Stimulated activated CD4-positive, alpha-beta T cell treated with anti-CD3 and anti-CD28 coated beads, Interleukin-4, amount 100 ng/mL, for 24 hours (primary cell): ENCODE measurements at regions not wholly inside any gene's neighbourhood (a gene's known extent, or its start where the extent isn't known, plus 50 kb on each side); places are given as distances from the start of the nearest gene placed in this dataset.

Experiments used
- DNase-seq: peaks from one replicate; pipeline ENCODE4 v3.0.0-alpha.2; 2020

- DNase-seq = no peak
Observed at GRCh38 chr21:16074950-16075489, 345.2 kb downstream of the USP25 start.

DNA sequence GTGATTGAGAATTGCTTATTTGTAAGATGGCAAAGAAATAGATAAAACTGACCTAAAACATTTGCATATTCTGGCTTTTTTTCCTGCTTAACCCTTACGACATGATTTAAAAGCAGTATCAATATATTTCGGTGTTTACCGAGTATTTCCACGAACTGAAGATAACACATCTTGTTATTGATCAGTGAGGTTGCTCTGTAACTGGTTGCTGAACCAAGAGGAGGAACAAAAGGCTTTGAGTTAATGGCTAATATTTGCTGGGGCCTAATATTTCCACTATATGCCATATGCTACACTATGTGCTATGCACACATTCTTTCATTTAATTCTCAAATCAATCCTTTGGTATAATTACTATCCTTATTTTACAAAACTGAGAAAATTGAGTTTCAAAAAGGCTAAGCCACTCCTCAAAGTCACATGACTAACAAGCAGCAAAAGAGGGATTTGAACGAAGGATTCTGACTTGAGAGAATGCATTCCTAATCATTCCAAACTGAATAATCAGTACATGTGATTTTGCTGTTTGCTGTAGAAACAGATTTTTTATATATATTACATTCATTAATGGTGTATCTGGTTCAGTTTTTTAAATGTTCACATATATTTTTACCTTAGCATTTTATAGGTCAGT lies 346.0 kb downstream of the USP25 start:
- no peak for DNase-seq

DNA sequence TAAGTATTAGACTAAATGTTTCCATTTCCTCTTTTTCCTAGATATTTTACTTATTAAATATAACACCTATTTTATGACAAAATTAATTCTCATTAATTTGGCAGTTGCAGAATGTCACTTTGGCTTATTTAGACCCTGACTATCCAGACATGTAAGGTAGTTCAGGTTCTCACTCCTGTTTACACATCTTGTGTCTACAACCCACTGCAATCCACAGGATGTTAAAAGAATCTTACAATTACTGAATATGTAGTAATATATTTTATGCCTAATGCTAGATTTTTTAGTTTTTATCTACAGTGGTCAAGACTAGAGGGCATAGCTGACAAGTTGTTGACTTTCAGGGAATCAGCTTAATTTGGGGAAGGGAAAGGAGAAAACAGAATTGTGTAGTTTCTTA lies 346.7 kb downstream of the USP25 start:
- DNase-seq = no peak

DNA sequence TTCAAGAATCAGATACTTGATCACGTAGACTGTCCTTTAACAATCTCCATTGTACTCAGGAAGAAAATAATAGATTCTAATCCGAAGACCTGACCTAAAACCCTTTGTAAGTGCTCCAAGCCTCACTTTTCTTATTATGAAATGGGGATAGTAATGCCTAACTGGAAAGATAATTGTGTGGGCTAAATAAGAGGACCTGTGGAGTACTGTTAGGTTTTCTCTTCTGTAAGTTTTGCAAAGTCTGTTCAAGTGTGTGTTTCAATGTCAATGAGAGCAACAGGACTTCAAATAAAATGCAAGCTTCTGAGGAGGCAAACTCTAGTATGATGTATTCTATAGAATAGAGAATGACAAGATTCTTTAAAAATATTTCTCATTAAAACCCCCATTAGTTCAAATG lies 348.6 kb downstream of the USP25 start:
- DNase-seq = no peak

DNA sequence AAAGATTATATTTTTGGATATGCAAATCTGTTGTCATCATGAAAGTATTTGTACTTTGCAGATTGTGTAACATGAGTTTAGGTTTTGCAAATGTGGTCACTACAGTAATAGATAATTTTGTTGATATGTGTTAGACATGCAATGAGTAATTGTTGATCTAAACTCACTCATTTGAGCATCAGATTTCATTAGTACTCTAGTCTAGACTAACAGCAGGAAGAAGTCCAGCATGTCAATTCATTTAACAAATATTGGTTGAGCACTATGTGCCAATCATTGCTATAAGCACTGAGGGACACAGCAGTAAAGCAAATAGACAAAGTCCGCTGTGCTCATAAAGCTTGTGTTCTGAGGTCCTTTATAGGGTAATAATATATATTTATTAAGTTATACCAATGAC lies 350.0 kb downstream of the USP25 start:
- no peak for DNase-seq

DNA sequence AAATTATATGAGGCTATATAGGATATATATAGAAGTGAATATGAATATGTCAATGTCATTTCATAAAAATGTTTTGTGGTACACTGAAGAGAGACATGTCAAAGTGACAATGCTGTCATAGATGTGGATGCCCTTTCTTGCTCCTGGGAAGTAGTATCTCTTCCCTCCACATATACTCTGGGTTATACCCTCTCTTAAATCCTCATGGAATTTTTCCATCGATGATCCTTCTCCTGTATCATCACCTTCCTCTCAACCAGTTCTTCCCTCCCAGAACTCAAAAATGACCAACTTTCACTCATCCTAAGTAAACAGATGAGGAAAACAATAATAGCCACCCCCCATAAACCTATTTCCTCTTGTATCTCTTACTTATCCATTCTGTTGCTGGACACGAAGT lies 351.5 kb downstream of the USP25 start:
- no peak for DNase-seq

DNA sequence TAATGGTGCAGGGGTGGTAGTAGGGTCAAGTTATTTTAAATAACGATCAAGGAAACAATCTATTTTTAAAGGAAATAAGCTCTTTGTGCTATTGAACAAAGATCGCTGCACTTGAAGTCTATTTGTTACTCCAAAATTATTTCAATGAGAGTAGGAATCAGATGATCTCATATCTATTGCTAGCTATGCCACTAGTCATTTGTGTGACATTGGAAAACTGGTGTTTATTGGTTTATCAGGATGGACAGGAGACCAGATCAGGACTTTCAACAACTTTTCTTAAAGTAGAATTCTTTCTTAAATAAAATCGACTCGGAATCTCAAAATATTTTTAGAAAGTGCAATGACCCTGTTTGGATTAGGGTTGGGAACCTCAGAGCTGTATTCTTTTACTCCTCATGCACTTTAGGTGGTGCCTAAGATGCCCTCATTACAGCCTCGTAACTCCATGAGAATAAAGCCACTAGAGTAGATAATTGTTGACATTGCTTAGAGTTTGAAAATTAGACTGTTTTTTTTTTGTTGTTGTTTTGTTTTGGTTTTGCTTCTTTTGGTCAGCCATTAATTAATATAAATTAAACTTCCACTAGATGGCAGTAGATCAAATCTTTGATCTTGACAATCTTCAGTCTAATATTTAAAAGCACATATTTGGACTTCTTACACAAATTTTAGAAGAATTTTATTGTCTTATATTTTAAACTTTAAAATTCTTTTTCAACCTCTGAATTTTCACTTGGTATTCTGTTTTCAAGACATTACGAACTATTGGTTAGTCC lies 352.4 kb downstream of the USP25 start:
- DNase-seq = no peak

DNA sequence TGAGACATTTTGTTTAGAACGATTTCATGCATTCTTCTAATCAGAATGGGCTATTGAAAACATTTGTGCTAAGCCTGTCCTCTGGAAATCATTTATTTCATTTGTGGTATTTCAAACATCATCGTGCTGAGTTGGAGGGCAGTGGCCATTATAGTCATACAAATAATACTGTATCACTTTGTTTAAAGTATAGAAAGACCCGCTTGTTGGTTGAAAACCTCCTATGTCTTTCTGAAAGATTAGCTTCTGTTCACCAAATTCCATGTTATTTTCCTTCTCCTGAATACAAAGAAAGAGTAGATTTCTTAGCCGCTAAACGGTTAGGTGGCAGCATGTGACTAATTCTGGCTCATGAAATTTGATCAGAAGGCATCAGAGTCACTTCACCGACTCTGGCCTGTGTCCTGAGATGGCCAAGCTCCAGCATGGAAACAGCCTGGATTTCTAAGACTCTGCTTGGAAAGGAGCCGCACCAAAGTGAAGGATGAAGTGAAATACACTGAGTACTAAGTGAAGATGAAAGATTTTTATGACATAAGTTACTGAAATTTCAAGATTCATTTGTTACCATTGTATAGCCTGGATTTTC lies 355.1 kb downstream of the USP25 start:
- no peak for DNase-seq

DNA sequence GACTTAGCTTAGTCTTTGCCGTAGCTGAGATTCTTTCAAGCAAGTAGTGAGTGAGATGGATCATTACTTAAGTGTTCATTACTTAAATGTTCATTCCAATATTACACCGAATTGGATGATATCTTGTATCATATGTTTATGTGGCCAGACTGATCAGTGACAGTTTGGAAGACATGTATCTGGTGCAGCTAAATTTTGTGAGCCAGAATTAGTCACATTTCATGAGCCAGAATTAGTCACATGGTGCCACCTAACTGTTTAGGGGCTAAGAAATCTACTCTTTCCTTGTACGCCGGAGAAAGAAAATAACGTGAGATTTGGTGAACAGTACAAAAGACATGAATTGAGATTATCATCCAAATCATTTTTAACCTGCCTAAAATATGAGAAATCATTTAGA lies 355.6 kb downstream of the USP25 start:
- no peak for DNase-seq

- no peak for DNase-seq
Observed at GRCh38 chr21:16086121-16086520, 356.3 kb downstream of the USP25 start.

DNA sequence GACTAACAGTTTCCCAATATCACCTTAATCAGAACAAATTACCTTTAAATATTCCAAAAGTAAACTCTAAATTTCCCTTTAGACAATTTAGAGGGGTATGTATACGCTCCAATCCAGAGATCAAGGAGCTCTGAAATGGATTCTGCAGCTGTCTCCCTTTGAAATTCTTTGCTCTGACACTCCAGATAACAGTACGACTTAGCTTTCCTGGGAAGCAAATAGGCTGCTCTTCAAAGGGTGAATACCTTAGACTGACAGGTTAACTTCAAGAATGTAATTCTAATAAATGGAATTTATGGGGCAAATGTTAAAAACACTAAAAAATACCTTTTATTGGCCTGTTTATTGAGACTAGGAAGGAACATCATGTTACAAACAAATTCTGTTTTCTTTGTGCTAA lies 357.2 kb downstream of the USP25 start:
- DNase-seq = no peak

- no peak for DNase-seq
Observed at GRCh38 chr21:16087523-16087922, 357.7 kb downstream of the USP25 start.

DNA sequence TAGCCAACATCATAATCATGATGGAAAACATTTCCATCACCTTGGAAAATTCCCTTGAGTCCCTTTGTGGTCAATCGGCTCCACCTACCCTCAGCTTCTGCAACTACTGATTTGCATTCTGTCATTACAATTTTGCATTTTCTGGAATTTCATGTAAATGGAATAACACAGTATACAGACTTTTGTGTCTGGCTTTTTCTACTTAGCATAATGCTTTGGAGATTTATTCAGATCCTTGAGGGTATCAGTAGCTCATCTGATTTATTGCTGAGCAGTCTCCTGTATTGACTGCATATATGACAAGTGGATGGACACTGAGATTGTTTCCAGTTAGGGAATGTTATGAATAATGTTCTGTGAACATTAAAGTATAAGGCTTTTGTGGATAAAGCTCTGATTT lies 358.3 kb downstream of the USP25 start:
- no peak for DNase-seq

DNA sequence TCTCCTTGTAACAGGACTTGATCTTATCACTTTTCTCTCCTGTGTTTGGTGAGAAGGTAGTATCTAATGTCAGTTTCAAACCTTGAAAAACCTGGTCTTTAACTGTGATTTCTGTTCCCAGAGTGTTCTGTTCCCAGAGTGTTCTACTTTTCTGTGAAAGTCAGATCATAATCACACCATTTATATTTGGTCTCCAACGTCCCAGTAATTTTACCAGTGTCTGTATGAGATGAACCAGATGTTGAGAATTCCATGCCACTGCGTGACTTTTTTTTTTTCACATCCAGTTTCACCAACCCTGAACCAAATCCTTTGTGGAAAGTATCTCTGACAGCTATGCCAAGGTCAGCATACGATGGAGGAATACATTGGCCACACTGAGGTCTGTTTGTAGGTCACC lies 365.2 kb downstream of the USP25 start:
- no peak for DNase-seq

- no peak for DNase-seq
Observed at GRCh38 chr21:16096988-16097387, 367.2 kb downstream of the USP25 start.

DNA sequence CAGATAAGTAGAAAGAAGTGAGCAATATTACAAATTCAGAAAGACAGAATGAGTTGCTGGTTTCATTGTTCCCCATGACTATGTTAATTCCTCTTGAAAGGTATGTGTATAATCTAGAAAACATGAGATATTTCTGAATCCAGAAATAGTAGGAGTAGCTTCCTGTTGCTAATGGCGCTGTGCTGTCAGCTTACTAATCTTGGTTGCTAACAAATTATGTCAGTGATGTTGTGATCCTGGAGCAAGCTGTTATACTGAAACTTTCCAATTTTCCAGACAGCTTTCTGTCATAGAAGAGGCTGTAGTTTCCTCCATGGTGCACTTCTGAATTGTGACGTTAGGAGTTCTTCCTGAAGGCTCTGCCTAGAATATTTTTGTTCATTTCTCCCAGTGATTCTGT lies 372.3 kb downstream of the USP25 start:
- DNase-seq = no peak

DNA sequence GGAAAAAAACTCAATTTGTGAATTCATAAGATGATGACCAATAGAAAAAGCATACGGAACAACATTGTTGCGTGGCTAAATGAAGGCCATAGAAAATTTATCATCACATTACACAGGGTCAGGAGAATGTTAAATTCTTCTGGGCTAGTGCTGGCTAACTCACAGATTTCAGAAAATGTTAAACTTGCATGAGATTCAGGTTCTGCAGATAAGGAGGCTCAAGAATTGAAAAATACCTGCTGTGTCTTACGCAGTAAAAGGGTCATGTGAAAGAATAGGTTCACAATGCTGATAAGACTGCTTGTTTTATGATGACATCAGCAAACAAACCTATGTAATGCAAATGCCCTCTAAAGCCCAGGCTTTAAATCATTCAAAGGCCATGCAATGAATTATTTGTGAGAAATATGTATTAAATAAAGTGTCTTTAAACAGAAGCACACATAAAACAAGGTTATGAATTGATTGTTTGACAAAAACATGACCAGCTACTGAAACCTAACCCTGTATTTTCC lies 378.8 kb downstream of the USP25 start:
- DNase-seq = no peak

DNA sequence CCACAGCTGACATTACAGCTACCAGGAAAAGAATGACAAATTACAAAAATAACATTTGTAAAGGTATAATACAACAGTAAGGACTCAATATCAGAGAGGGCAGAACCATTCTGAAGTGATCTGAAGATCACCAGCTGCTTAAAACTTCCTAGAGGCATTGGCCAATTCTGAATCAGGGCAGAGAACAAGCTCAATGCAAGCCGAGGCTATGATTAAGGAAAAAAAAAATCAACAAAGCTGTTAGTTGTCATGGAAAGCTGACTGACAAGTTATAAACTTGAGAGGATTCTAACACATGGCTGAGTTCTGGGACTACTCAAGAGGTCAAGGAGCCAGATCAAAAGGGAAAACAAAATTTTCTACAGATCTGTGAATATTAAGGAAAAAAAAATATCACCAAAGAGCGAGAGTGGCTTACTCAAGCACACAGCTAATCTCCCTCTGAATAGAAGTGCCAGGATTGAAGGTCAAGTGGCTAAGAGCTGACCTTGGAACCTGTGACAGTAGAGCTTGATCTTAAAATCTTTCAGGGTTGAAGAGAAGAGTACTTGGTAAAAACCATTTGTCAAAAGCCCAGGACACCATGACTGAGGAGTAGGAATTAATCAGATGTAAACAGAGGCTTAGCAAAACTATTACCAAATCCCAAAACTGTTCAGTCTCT lies 383.4 kb downstream of the USP25 start:
- no peak for DNase-seq

- no peak for DNase-seq
Observed at GRCh38 chr21:16115461-16115860, 385.7 kb downstream of the USP25 start.

DNA sequence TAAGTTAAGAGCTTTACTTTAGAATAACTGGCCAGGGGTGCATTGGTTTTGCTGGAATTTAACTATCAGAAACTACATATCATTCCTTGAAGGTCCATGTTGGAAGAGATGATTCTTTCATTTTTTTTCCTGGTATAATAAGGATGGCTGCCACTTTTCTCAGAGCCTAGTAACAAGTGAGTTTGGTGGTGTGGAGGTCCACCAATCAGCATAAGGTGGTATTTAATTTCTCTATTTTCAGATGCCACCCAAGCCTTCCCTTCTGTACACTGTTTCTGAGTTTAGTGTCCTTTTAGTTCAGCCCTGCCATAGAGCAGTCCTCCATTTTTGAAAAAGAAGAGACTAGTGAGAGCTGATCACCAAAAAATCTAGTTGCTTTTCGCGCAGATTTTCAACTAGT lies 386.3 kb downstream of the USP25 start:
- no peak for DNase-seq

DNA sequence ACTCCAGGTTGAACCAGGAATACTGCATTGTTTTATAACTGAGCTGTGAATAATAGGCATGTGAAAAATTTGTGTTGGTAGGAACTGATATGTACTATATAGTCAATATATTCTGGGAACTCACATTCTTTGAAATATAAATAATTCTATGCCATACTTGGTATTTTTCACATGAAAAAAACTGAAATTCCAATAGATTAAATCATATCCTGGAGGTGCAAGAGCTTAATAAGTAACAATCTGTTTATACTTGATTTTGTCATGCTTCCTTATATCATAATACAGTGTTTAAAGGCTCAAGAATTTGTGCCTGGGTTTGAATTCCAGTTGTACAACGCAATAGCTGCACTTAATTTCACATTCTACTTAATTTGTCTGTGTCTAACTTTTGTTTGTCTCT lies 387.0 kb downstream of the USP25 start:
- DNase-seq = no peak

GRCh38 chr21:16117331-16117730 lies 387.5 kb downstream of the USP25 start:
- DNase-seq = no peak

DNA sequence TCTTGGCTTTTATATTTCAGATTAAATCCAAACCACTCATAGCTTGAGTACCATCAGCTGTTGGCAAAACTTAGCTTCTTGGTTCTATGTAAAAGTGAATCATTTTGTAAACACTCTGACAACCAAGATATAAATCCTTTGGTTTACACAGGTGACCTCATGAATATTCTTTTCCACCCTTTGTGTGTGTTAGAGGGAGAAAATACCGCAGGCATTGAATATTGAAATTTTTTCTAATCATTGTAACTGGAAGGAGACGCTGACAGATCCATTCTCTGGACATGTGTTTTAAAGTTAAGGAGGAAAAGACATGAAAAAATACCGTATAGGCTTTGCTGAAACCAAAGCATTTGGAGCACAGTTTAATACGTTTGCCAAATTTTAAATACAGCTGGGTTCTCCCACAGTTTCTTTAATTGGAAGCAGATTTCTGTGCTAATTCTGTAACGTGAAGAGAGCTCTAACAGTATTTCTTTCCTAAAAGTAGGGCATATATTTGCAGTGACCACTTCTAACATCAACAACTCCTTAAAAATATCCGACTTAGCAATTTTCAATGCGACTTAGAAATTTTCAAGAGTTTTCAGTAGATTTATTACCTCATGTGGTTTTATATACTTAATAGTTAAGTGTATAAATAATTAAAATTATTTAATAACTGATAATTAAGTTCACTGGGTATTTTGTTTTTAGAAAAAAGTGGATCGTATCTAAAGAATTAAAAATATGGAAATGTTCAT lies 388.2 kb downstream of the USP25 start:
- no peak for DNase-seq
